WTC11 (cell line): ENCODE measurements at regions not wholly inside any gene's neighbourhood (a gene's known extent, or its start where the extent isn't known, plus 50 kb on each side); places are given as distances from the start of the nearest gene placed in this dataset.

ENCODE experiments used
- ATAC-seq: fragments of 200-7000 bp; cut with Tn5 transposase; 2 replicates; pipeline ENCODE4 v1.10.0; 2021; ENCODE audit warnings: mild to moderate bottlenecking, moderate library complexity
- CTCF ChIA-PET: fragments of 300-600 bp; sonication (Branson Sonifier 250); formaldehyde crosslinking; loops from one replicate; lab custom pipeline; 2021; ENCODE audit warnings: antibody characterized with exemption; lab: Charles Lee
- POLR2A ChIA-PET: fragments of 350-600 bp; sonication (Branson Sonifier 250); formaldehyde crosslinking; loops from one replicate; lab custom pipeline; 2021; ENCODE audit warnings: antibody characterized with exemption; lab: Charles Lee
- DNase-seq: peaks from one replicate; pipeline ENCODE4 v3.0.0; 2021; ENCODE audit warnings: low spot score
- H3K27ac Mint-ChIP-seq: 2 replicates; pipeline ENCODE4 v1.8.0; 2021; ENCODE audit warnings: mixed read lengths
- H3K27me3 Mint-ChIP-seq: 2 replicates; pipeline ENCODE4 v1.8.0; 2021; ENCODE audit warnings: low read depth, mild to moderate bottlenecking, moderate library complexity, mixed read lengths
- H3K36me3 Mint-ChIP-seq: 2 replicates; pipeline ENCODE4 v1.8.0; 2021; ENCODE audit warnings: mixed read lengths
- H3K4me1 Mint-ChIP-seq: 2 replicates; pipeline ENCODE4 v1.8.0; 2022; ENCODE audit warnings: mixed read lengths
- H3K4me3 Mint-ChIP-seq: 2 replicates; pipeline ENCODE4 v1.8.0; 2021; ENCODE audit warnings: mild to moderate bottlenecking, moderate library complexity, mixed read lengths
- H3K9me3 Mint-ChIP-seq: 2 replicates; pipeline ENCODE4 v1.8.0; 2021; ENCODE audit warnings: mixed read lengths
- ATF1 ChIP-seq: sonication (generic); formaldehyde crosslinking; IDR thresholded peaks from 2 replicates; pipeline ENCODE4 v1.8.1; 2023; ENCODE audit warnings: mild to moderate bottlenecking, moderate library complexity, missing genetic modification reagents
- EMX1 ChIP-seq: fragments of 250-450 bp; sonication (Bioruptor Pico); IDR thresholded peaks from 2 replicates; pipeline ENCODE4 v1.8.0; 2021; ENCODE audit warnings: mild to moderate bottlenecking
- ETV6 ChIP-seq: sonication (generic); formaldehyde crosslinking; IDR thresholded peaks from 2 replicates; pipeline ENCODE4 v1.8.1; 2022; ENCODE audit warnings: mild to moderate bottlenecking, missing genetic modification reagents
- GRHL2 ChIP-seq: fragments of 250-450 bp; sonication (Bioruptor Pico); IDR thresholded peaks from 2 replicates; pipeline ENCODE4 v1.8.0; 2022; ENCODE audit warnings: mild to moderate bottlenecking, moderate library complexity; ENCODE audit not compliant: insufficient replicate concordance, severe bottlenecking
- NFYB ChIP-seq: sonication (generic); formaldehyde crosslinking; conservative IDR thresholded peaks from 2 replicates; pipeline ENCODE4 v1.8.0; 2022; ENCODE audit warnings: low read depth, missing genetic modification reagents
- SMAD3 ChIP-seq: sonication (generic); formaldehyde crosslinking; IDR thresholded peaks from 2 replicates; pipeline ENCODE4 v1.8.0; 2022; ENCODE audit warnings: missing genetic modification reagents, mild to moderate bottlenecking, borderline replicate concordance
- SMAD4 ChIP-seq: sonication (generic); formaldehyde crosslinking; IDR thresholded peaks from 2 replicates; pipeline ENCODE4 v1.8.0; 2022; ENCODE audit warnings: mild to moderate bottlenecking, missing genetic modification reagents
- TCF7 ChIP-seq: sonication (generic); formaldehyde crosslinking; IDR thresholded peaks from 2 replicates; pipeline ENCODE4 v1.8.0; 2022; ENCODE audit warnings: mild to moderate bottlenecking, low read depth, missing genetic modification reagents, moderate library complexity
- TEAD1 ChIP-seq: sonication (generic); formaldehyde crosslinking; IDR thresholded peaks from 2 replicates; pipeline ENCODE4 v1.8.0; 2022; ENCODE audit warnings: mild to moderate bottlenecking, missing genetic modification reagents
- TP53 ChIP-seq: sonication (generic); formaldehyde crosslinking; IDR thresholded peaks from 2 replicates; pipeline ENCODE4 v1.8.1; 2023; ENCODE audit warnings: mild to moderate bottlenecking, missing genetic modification reagents
- ZNF263 ChIP-seq: sonication (generic); formaldehyde crosslinking; IDR thresholded peaks from 2 replicates; pipeline ENCODE4 v1.8.1; 2022; ENCODE audit warnings: low read depth, mild to moderate bottlenecking, moderate library complexity, missing genetic modification reagents
- TF ChIP-seq, protein P1 (sequence below): sonication (generic); formaldehyde crosslinking; IDR thresholded peaks from 2 replicates; pipeline ENCODE4 v1.8.1; 2022; ENCODE audit warnings: mild to moderate bottlenecking, missing genetic modification reagents, moderate library complexity, borderline replicate concordance
- TF ChIP-seq, protein P2 (sequence below): fragments of 250-450 bp; sonication (Bioruptor Pico); conservative IDR thresholded peaks from 2 replicates; pipeline ENCODE4 v1.9.0; 2021; ENCODE audit warnings: mild to moderate bottlenecking
- TF ChIP-seq, protein P3 (sequence below): sonication (generic); formaldehyde crosslinking; conservative IDR thresholded peaks from 2 replicates; pipeline ENCODE4 v1.8.1; 2023; ENCODE audit warnings: mild to moderate bottlenecking, low read depth, missing genetic modification reagents, moderate library complexity
- TF ChIP-seq, protein P4 (sequence below): sonication (generic); formaldehyde crosslinking; IDR thresholded peaks from 2 replicates; pipeline ENCODE4 v1.8.1; 2023; ENCODE audit warnings: mild to moderate bottlenecking, missing genetic modification reagents, moderate library complexity
- TF ChIP-seq, protein P5 (sequence below): sonication (generic); formaldehyde crosslinking; IDR thresholded peaks from 2 replicates; pipeline ENCODE4 v1.8.0; 2022; ENCODE audit warnings: mild to moderate bottlenecking, missing genetic modification reagents
- TF ChIP-seq, protein P6 (sequence below): sonication (generic); formaldehyde crosslinking; IDR thresholded peaks from 2 replicates; pipeline ENCODE4 v1.8.0; 2023; ENCODE audit warnings: missing genetic modification reagents
- TF ChIP-seq, protein P7 (sequence below): fragments of 250-450 bp; sonication (Bioruptor Pico); IDR thresholded peaks from 2 replicates; pipeline ENCODE4 v1.9.0; 2021; ENCODE audit warnings: moderate library complexity, mild to moderate bottlenecking, inconsistent platforms, borderline replicate concordance

DNA sequence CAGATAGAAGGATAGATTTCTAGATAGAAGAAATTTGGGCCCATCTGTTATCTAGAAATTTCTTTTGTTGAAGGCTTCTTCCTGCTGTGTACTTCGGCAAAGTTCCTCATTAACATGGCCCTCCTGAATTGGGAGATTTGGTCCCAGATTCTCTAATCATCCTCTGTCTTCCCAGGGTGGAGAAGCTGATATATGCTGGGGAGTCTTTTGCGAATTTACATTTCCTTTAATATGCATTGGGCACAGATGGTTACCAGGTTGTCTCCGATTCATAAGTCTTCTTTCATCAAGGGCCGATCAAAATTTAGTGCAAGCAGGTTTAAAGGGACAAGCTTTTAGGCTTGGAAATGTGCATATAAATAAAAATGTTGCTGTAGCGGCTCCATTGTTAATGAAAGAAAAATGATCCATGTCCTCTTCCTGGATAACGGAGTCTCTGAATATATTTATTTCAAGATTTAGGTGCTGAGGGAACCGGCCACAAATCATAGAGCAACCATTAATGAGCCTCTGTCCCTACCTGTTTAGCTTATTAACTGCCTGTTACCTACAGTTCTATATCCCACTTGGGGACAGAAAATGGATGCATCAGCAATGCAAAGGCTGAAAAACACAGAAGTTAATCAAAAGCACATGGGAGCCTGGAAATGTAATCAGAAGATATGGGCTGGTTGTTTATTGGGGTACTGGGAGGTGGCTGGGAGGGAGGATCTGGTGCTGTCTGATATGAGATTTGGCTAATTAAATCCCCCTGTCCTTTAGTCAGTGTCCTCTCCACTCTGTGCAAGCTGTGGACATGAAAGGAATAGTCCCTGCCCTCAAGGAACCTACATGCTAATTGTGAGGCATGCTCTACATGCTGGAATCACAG lies 234.7 kb downstream of the MAN2A1 start:
- CTCF ChIA-PET = no interaction called here
- POLR2A ChIA-PET = no interaction called here
- no peak for ATAC-seq

DNA sequence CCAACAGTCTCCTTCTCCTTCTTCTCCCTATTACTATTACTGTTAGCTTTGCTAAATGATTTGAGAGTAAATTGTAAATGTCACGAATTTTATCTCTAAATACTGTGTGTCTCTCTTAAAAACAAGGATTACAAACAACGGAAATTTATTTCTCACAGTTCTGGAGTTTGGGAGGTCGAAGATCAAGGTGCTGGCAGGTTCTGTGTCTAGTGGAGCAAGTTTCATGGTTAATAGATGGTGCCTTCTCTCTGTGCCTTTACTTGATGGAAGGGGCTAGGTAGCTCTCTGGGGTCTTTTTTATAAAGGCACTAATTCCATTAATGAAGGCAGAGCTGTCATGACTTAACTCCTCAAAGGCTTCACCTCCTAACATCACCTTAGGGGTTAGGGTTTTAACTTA lies 237.9 kb downstream of the MAN2A1 start:
- CTCF ChIA-PET = no interaction called here
- no peak overlapping the region for H3K4me3 Mint-ChIP-seq
- ATAC-seq = no peak
- H3K9me3 Mint-ChIP-seq = no peaks in the 10 kb centered on the region
- DNase-seq = no peak
- no peaks in the 10 kb centered on the region for H3K27me3 Mint-ChIP-seq
- H3K36me3 Mint-ChIP-seq = no peaks in the 10 kb centered on the region
- H3K27ac Mint-ChIP-seq = no peak overlapping the region
- TF ChIP-seq, protein P1, sequence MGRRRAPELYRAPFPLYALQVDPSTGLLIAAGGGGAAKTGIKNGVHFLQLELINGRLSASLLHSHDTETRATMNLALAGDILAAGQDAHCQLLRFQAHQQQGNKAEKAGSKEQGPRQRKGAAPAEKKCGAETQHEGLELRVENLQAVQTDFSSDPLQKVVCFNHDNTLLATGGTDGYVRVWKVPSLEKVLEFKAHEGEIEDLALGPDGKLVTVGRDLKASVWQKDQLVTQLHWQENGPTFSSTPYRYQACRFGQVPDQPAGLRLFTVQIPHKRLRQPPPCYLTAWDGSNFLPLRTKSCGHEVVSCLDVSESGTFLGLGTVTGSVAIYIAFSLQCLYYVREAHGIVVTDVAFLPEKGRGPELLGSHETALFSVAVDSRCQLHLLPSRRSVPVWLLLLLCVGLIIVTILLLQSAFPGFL = no peak
- TF ChIP-seq TEAD1 (no peak), SMAD3 (CRISPR knock-in tag) (no peak), NFYB (no peak), SMAD4 (CRISPR knock-in tag) (no peak), EMX1 (CRISPR knock-in tag) (no peak), ATF1 (no peak), TCF7 (CRISPR knock-in tag) (no peak), ETV6 (CRISPR knock-in tag) (no peak), ZNF263 (CRISPR knock-in tag) (no peak), GRHL2 (no peak)
- TF ChIP-seq, protein P2, sequence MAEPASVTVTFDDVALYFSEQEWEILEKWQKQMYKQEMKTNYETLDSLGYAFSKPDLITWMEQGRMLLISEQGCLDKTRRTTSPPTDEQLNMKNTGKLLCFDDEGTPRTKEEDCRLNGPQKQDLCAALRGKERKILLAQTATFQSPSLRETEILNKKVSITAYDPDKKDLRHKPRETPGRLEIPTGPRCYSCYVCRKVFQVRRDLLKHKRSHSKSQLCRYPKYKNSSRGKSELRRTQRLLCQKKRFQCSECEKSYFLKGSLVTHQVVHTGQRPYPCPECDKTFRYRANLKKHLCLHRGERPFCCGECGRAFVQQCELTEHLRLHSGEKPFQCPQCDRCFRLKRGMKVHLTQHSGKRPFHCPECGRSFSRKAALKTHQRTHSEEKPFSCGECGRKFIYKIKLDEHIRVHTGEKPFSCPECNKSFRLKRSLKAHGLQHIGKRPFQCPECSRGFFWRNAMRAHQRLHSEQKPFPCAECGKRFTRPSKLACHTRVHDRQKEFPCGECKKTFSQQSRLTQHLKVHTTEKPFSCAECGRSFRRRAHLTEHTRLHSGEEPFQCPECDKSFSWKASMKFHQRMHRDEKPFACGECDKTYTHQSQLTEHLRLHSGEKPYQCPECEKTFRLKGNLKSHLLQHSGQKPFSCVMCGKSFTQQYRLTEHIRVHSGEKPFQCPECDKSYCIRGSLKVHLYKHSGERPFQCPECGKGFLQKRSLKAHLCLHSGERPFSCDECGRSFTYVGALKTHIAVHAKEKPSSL (CRISPR knock-in tag) = no peak
- TF ChIP-seq, protein P3, sequence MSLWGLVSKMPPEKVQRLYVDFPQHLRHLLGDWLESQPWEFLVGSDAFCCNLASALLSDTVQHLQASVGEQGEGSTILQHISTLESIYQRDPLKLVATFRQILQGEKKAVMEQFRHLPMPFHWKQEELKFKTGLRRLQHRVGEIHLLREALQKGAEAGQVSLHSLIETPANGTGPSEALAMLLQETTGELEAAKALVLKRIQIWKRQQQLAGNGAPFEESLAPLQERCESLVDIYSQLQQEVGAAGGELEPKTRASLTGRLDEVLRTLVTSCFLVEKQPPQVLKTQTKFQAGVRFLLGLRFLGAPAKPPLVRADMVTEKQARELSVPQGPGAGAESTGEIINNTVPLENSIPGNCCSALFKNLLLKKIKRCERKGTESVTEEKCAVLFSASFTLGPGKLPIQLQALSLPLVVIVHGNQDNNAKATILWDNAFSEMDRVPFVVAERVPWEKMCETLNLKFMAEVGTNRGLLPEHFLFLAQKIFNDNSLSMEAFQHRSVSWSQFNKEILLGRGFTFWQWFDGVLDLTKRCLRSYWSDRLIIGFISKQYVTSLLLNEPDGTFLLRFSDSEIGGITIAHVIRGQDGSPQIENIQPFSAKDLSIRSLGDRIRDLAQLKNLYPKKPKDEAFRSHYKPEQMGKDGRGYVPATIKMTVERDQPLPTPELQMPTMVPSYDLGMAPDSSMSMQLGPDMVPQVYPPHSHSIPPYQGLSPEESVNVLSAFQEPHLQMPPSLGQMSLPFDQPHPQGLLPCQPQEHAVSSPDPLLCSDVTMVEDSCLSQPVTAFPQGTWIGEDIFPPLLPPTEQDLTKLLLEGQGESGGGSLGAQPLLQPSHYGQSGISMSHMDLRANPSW = no peak
- TF ChIP-seq, protein P4, sequence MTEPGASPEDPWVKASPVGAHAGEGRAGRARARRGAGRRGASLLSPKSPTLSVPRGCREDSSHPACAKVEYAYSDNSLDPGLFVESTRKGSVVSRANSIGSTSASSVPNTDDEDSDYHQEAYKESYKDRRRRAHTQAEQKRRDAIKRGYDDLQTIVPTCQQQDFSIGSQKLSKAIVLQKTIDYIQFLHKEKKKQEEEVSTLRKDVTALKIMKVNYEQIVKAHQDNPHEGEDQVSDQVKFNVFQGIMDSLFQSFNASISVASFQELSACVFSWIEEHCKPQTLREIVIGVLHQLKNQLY (CRISPR knock-in tag) = no peak
- TF ChIP-seq, protein P5, sequence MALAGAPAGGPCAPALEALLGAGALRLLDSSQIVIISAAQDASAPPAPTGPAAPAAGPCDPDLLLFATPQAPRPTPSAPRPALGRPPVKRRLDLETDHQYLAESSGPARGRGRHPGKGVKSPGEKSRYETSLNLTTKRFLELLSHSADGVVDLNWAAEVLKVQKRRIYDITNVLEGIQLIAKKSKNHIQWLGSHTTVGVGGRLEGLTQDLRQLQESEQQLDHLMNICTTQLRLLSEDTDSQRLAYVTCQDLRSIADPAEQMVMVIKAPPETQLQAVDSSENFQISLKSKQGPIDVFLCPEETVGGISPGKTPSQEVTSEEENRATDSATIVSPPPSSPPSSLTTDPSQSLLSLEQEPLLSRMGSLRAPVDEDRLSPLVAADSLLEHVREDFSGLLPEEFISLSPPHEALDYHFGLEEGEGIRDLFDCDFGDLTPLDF (CRISPR knock-in tag) = no peak
- peaks cover 21% of the 10 kb centered on the region for H3K4me1 Mint-ChIP-seq
- POLR2A ChIA-PET = no interaction called here

More for the DNA sequence above, 234.7 kb downstream of the MAN2A1 start:
- no peak for DNase-seq
- no peaks in the 10 kb centered on the region for H3K9me3 Mint-ChIP-seq
- H3K27me3 Mint-ChIP-seq = no peaks in the 10 kb centered on the region
- TF ChIP-seq, protein P6, sequence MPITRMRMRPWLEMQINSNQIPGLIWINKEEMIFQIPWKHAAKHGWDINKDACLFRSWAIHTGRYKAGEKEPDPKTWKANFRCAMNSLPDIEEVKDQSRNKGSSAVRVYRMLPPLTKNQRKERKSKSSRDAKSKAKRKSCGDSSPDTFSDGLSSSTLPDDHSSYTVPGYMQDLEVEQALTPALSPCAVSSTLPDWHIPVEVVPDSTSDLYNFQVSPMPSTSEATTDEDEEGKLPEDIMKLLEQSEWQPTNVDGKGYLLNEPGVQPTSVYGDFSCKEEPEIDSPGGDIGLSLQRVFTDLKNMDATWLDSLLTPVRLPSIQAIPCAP (CRISPR knock-in tag) = no peak
- no peak for TF ChIP-seq TP53 (CRISPR knock-in tag)
- TF ChIP-seq, protein P1 = no peak
- TF ChIP-seq, protein P7, sequence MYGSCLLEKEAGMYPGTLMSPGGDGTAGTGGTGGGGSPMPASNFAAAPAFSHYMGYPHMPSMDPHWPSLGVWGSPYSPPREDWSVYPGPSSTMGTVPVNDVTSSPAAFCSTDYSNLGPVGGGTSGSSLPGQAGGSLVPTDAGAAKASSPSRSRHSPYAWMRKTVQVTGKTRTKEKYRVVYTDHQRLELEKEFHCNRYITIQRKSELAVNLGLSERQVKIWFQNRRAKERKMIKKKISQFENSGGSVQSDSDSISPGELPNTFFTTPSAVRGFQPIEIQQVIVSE (CRISPR knock-in tag) = no peak
- H3K36me3 Mint-ChIP-seq = no peaks in the 10 kb centered on the region
- H3K4me3 Mint-ChIP-seq = no peak overlapping the region
- peaks cover 15% of the 10 kb centered on the region for H3K4me1 Mint-ChIP-seq
- H3K27ac Mint-ChIP-seq = no peak overlapping the region
